GM21737 (cell line): ENCODE measurements at regions not wholly inside any gene's neighbourhood (a gene's known extent, or its start where the extent isn't known, plus 50 kb on each side); places are given as distances from the start of the nearest gene placed in this dataset.

Experiments used
- ATAC-seq: cut with Tn5 transposase; IDR thresholded peaks from one replicate; pipeline ENCODE4 v1.9.1; 2021; ENCODE audit warnings: mild to moderate bottlenecking, moderate library complexity; ENCODE audit not compliant: unreplicated experiment

DNA sequence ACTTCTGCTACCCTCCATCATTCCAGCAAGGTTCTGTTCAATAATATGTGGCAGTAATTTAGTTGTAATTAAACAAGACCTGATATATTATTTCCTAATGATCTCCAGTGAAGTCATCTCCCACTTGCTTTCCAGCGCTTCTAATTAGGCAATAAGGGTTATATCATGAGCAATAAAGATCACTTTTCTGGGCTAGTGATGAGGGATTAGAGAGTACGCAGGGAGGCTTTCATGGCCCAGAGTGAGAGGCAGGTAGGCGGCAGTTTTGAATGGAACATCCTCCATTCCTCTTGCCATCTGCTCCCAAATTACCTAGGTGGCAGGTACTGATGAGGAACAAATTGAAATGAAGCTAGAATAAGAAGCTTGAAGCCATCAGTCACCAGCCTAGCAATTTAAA, 358.1 kb upstream of the SYT4 start:
- no peak for ATAC-seq

DNA sequence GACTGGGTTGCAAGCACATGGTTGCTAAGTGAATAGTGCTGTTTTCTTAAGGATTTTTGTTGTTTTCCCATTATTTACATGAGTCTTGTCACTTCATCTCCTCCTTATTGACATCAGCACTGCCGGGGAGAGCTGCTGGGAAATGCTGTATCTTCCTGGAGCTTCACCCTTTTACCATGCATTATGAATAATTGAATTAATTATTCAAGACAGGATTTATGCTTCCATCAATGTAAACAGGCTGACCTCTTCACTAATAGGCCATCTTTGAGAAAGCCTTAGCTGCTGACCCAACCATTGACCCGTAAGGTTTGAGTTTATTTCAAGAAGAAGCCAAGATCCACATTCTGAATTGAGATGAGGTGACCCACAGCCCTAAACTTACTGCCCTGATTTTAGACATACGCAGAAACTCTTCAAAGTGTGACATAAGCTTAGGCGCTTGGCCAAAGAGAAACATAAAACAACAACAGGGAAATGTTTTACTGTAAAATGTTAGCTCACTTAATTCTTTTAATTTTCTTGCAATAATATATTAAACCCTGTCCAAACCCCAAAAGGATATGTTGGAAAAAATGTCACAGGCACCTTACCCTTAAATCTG, 365.5 kb upstream of the SYT4 start:
- ATAC-seq = no peak

DNA sequence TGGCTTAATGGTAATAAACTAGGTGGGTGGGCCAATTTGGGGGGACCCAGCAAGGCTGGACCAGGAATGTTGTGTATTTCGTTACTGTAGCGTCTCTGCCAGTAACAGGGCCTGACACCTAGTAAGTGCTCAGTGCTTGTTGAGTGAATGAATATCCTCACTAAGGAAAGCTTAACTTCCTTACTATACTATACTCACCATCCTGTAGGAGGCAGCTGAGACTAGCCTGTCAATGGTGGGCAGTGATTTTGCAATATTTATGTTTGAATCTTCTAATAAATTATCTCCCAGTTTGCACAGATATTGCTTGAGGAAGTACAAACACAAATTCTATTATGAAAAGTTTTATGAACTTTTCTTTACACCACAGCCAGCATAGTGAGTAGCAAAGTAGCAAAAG, 370.7 kb upstream of the SYT4 start:
- ATAC-seq = no peak

- ATAC-seq = no peak
Measured at GRCh38 chr18:43649649-43650357, 372.5 kb upstream of the SYT4 start.

GRCh38 chr18:43650426-43650825, 373.1 kb upstream of the SYT4 start:
- ATAC-seq = no peak

DNA sequence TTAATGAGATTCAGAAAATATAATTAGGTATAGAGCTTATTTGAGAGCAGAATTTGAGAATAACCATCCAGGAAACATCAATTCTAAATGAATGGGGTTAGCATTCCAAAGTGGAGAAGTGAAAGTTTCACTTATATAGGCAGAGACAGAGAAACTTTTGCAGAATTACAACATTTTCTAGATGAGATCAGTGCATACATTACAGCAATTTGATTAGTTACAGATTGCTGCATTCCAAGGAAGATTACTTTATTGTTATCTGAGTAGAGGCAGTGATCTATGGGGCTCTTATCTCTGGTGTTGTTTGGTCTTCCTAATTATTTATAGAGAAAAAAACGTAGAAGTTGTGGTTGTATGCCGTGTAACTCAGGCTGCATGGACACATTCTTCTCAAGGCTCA, 373.8 kb upstream of the SYT4 start:
- ATAC-seq = no peak

- ATAC-seq = no peak
Measured at GRCh38 chr18:43656547-43656946, 379.3 kb upstream of the SYT4 start.

DNA sequence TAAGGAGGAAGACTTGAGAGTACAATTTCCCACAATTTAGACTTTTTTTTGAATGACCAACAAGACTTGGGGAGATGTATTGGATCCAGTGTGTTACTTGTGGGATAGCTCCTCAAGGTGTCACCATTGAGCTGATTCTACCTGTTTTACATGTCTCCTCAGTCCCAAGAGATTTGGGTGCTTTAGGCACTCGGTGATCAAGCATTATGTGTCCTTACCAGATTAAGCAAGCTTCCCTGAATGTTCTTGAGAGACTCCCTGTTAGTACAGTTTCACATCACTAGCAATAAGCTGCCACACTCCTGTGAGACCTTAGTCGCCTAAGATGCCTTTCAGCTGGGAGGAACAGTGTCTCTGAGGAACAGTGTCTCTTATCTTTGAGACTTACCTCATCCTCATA, 384.3 kb upstream of the SYT4 start:
- no peak for ATAC-seq

DNA sequence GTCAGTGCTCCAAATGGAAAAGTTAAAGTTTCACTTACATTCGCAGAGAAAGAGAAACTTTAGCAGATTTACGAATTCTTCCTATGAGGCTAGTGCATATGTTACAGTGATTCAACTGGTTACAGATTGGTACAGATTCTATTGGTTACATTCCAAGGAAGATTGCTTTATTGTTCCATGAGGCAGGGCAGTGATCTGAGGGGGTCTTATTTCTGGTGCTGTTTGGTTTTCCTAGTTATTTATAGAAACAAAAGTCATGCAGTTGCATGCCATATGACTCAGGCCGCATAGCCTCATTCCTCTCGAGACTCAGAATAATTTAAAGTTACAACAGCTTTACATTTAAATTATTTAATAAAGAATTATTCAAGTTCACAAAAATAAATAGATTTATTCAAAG, 385.4 kb upstream of the SYT4 start:
- no peak for ATAC-seq

DNA sequence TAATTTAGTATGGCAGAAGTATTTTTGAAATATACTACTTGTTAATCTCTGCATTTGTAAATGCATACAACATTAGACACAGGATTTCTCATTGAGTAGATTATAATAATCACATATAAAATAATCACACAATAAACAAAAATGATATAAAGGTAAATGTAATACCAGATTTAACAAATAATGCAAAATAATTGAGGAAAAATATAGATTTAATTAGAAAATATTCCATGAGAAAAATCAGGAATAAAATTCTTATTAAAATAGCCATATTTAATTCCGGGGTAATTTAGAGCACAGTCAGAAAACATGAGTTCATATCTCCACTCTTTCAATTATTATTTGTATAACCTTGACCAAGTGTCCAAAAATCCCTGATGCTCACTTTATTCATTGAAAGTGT, 385.9 kb upstream of the SYT4 start:
- ATAC-seq = no peak

DNA sequence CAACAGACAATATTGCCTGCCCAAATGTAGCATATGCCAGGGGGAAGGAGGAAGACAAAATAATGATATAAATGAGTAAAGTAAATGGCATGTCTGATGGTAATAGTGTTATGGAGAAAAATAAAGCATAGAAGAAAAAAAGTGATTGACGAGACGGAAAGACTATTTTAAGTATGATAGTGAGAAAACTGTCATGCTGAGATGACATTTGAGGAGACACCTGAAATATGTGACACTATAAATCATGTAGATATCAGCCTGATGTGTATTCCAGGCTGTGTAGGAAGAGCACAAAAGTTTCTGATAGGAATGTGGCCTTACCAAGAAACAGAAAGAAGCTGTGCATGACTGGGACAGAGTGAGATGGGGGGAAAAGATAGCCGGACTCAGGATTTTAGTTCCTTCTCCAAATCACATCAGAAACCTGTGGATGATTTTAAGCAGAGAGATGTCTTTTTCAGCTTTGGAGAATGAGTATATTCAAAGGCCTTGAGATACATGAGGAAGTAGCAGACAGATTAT, 387.3 kb upstream of the SYT4 start:
- ATAC-seq = no peak

- no peak for ATAC-seq
Measured at GRCh38 chr18:43665105-43665788, 388.0 kb upstream of the SYT4 start.

- ATAC-seq = no peak
Measured at GRCh38 chr18:43668866-43669265, 391.6 kb upstream of the SYT4 start.

DNA sequence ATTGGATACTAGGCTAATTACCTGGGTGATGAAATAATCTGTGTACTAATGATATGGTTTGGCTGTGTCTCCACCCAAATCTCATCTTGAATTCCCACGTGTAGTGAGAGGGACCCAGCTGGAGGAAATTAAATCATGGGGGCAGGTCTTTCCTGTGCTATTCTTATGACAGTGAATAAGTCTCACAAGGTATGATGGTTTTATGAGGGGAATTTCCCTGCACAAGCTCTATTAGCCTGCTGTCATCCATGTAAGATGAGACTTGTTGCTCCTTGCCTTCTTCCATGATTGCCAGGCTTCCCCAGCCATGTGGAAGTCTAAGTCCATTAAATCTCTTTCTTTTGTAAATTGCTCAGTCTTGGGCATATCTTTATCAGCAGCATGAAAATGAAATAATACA, 394.1 kb upstream of the SYT4 start:
- ATAC-seq = no peak

DNA sequence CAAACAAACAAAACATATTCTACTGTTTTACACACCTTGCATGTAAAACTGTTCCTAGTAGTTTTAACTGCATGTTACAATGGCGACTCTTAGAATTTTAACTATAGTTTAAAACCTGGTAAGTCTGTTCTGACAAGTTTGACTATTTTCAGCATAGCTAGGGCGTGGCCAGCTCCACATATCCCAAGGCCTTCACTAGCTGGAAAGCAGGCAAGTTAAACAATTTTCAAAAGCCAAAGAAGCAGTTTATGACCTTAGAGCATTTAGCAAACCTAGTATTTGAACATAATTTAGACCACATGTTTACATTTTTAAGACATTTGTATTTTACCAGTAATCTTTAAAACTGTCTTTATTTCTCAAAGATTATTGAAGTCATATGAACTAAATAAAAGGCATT, 402.8 kb upstream of the SYT4 start:
- ATAC-seq = no peak

- ATAC-seq = no peak
Measured at GRCh38 chr18:43681661-43682060, 404.4 kb upstream of the SYT4 start.

DNA sequence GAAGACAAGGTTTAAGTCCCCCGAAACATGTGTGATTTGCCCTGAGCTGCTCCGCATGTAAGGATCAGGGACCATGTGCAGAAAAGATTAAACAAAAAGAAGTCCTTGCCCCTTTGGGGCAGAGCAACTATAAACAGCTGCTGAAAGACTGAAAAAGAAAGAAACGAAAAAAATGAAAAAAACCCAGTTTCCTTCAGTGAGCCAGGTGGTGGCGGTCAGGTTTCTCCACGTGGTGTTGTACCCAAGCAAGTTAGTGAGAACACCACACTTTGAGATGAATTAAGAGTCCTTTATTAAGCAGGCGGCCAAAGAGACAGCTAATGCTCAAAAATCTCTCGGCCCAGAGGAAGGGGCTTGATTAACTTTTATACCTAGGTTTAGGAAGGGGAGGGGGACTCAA, 404.9 kb upstream of the SYT4 start:
- ATAC-seq = no peak

DNA sequence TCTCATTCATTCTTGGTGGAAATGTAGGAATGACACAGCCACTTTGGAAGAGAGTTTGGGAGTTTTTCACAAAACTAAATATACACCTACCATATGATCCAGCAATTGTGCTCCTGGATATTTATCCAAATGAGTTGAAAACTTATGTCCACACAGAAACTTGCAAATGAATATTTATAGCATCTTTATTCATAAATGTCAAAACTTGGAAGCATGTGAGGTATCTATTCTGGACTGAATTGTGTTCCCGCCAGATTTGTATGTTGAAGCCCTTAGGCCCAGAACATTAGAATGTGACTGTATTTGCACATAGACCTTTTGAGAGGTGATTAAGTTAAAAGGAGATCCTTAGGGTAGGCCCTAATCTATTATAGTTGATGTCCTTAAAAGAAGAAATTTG, 409.4 kb upstream of the SYT4 start:
- ATAC-seq = no peak

DNA sequence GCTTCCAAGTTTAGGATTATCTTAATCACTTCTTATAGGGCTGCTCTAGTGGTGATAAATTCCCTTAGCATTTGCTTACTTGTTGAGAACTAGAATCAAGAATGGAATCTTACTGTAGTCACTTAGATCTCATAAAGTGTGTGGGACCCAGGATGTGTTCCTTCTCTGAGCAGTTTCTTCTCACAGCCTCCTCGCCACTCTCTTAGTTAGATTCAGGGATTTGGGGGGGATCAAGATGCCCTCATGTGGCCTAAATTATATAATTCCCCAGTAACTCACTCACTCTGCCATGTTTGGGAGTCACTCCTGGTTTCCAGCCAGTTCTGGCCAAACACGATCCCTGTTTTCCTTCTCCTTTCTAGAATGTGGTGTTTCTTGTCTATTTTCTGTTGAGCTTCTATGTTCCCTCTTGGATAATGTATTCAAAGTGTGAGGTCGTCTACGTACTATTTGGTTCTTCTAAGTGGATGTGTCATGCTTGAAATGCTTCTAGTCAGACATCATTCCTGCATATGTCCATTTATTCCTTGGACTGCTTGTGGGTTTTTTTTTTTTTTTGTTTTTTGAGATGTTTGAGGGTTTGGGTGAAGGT, 414.9 kb upstream of the SYT4 start:
- ATAC-seq = no peak

GRCh38 chr18:43702399-43702798, 425.1 kb upstream of the SYT4 start:
- ATAC-seq = no peak

- ATAC-seq = no peak
Measured at GRCh38 chr18:43703050-43703449, 425.8 kb upstream of the SYT4 start.

GRCh38 chr18:43705850-43706249, 428.6 kb upstream of the SYT4 start:
- no peak for ATAC-seq
